ENCODE measurements at regions not wholly inside any gene's neighbourhood (a gene's known extent, or its start where the extent isn't known, plus 50 kb on each side); places are given as distances from the start of the nearest gene placed in this dataset.

GRCh38 chrX:125826774-125827451, 339.2 kb downstream of the DCAF12L2 start:
- Histone ChIP-seq H3K4me3 (ENCODE audit: low read length) (no peak overlapping the region), H3K27ac (ENCODE audit: low read length) (no peak overlapping the region), H3K36me3 (ENCODE audit: insufficient read depth, low read depth, low read length) (no peaks in the 10 kb centered on the region), H3K4me1 (ENCODE audit: insufficient read depth, low read length) (no peaks in the 10 kb centered on the region), H3K9me3 (ENCODE audit: insufficient read depth, low read depth, low read length) (no peaks in the 10 kb centered on the region), H3K9ac (ENCODE audit: low read depth, low read length) (no peak overlapping the region), H3K27me3 (ENCODE audit: insufficient read depth, low read length) (no peaks in the 10 kb centered on the region)

GRCh38 chrX:125846271-125846670, 319.8 kb downstream of the DCAF12L2 start:
- Histone ChIP-seq H3K36me3 (ENCODE audit: insufficient read depth, low read depth, low read length) (no peaks in the 10 kb centered on the region), H3K27me3 (ENCODE audit: insufficient read depth, low read length) (no peaks in the 10 kb centered on the region), H3K27ac (ENCODE audit: low read length) (no peak overlapping the region), H3K9me3 (ENCODE audit: insufficient read depth, low read depth, low read length) (no peaks in the 10 kb centered on the region), H3K4me3 (ENCODE audit: low read length) (no peak overlapping the region), H3K4me1 (ENCODE audit: insufficient read depth, low read length) (no peaks in the 10 kb centered on the region), H3K9ac (ENCODE audit: low read depth, low read length) (no peak overlapping the region)

- Histone ChIP-seq H3K36me3 (ENCODE audit: insufficient read depth, low read depth, low read length) (no peaks in the 10 kb centered on the region), H3K9me3 (ENCODE audit: insufficient read depth, low read depth, low read length) (no peaks in the 10 kb centered on the region), H3K4me1 (ENCODE audit: insufficient read depth, low read length) (no peaks in the 10 kb centered on the region), H3K27ac (ENCODE audit: low read length) (no peak overlapping the region), H3K27me3 (ENCODE audit: insufficient read depth, low read length) (no peaks in the 10 kb centered on the region), H3K9ac (ENCODE audit: low read depth, low read length) (no peak overlapping the region), H3K4me3 (ENCODE audit: low read length) (no peak overlapping the region)
These were observed 315.4 kb downstream of the DCAF12L2 start for GRCh38 chrX:125850693-125851092.

- Histone ChIP-seq H3K9ac (ENCODE audit: low read depth, low read length) (no peak overlapping the region), H3K27ac (ENCODE audit: low read length) (no peak overlapping the region), H3K4me1 (ENCODE audit: insufficient read depth, low read length) (no peaks in the 10 kb centered on the region), H3K9me3 (ENCODE audit: insufficient read depth, low read depth, low read length) (peaks cover 8% of the 10 kb centered on the region; the same call in 1 of the 2 replicates), H3K4me3 (ENCODE audit: low read length) (no peak overlapping the region), H3K27me3 (ENCODE audit: insufficient read depth, low read length) (no peaks in the 10 kb centered on the region), H3K36me3 (ENCODE audit: insufficient read depth, low read depth, low read length) (no peaks in the 10 kb centered on the region)
These were observed 282.9 kb downstream of the DCAF12L2 start for GRCh38 chrX:125883169-125883568.

- Histone ChIP-seq H3K27ac (ENCODE audit: low read length) (no peak overlapping the region), H3K27me3 (ENCODE audit: insufficient read depth, low read length) (no peaks in the 10 kb centered on the region), H3K9ac (ENCODE audit: low read depth, low read length) (no peak overlapping the region), H3K36me3 (ENCODE audit: insufficient read depth, low read depth, low read length) (no peaks in the 10 kb centered on the region), H3K4me1 (ENCODE audit: insufficient read depth, low read length) (no peaks in the 10 kb centered on the region), H3K9me3 (ENCODE audit: insufficient read depth, low read depth, low read length) (no peaks in the 10 kb centered on the region), H3K4me3 (ENCODE audit: low read length) (no peak overlapping the region)
These were observed 271.1 kb downstream of the DCAF12L2 start for GRCh38 chrX:125894947-125895346.

GRCh38 chrX:125895518-125895917, 270.6 kb downstream of the DCAF12L2 start:
- no peak overlapping the region for H3K9ac ChIP-seq (ENCODE audit: low read depth, low read length)
- H3K36me3 ChIP-seq (ENCODE audit: insufficient read depth, low read depth, low read length), result no peaks in the 10 kb centered on the region
- no peaks in the 10 kb centered on the region for H3K27me3 ChIP-seq (ENCODE audit: insufficient read depth, low read length)
- H3K4me1 ChIP-seq (ENCODE audit: insufficient read depth, low read length), result no peaks in the 10 kb centered on the region
- no peak overlapping the region for H3K27ac ChIP-seq (ENCODE audit: low read length)
- H3K9me3 ChIP-seq (ENCODE audit: insufficient read depth, low read depth, low read length), result no peaks in the 10 kb centered on the region
- H3K4me3 ChIP-seq (ENCODE audit: low read length), result no peak overlapping the region

GRCh38 chrX:125926295-125926694, 239.8 kb downstream of the DCAF12L2 start:
- Histone ChIP-seq H3K27ac (ENCODE audit: low read length) (no peak overlapping the region), H3K36me3 (ENCODE audit: insufficient read depth, low read depth, low read length) (no peaks in the 10 kb centered on the region), H3K27me3 (ENCODE audit: insufficient read depth, low read length) (no peaks in the 10 kb centered on the region), H3K4me3 (ENCODE audit: low read length) (no peak overlapping the region), H3K9ac (ENCODE audit: low read depth, low read length) (no peak overlapping the region), H3K9me3 (ENCODE audit: insufficient read depth, low read depth, low read length) (no peaks in the 10 kb centered on the region), H3K4me1 (ENCODE audit: insufficient read depth, low read length) (no peaks in the 10 kb centered on the region)

GRCh38 chrX:125940985-125941384, 225.1 kb downstream of the DCAF12L2 start:
- Histone ChIP-seq H3K9me3 (ENCODE audit: insufficient read depth, low read depth, low read length) (peaks cover 9% of the 10 kb centered on the region), H3K9ac (ENCODE audit: low read depth, low read length) (no peak overlapping the region), H3K27me3 (ENCODE audit: insufficient read depth, low read length) (no peaks in the 10 kb centered on the region)

GRCh38 chrX:125947501-125947900, 218.6 kb downstream of the DCAF12L2 start:
- Histone ChIP-seq H3K9me3 (ENCODE audit: insufficient read depth, low read depth, low read length) (no peaks in the 10 kb centered on the region), H3K4me3 (ENCODE audit: low read length) (no peak overlapping the region), H3K27ac (ENCODE audit: low read length) (no peak overlapping the region), H3K27me3 (ENCODE audit: insufficient read depth, low read length) (no peaks in the 10 kb centered on the region), H3K9ac (ENCODE audit: low read depth, low read length) (no peak overlapping the region), H3K36me3 (ENCODE audit: insufficient read depth, low read depth, low read length) (no peaks in the 10 kb centered on the region), H3K4me1 (ENCODE audit: insufficient read depth, low read length) (no peaks in the 10 kb centered on the region)

More at GRCh38 chrX:125940985-125941384, 225.1 kb downstream of the DCAF12L2 start:
- H3K4me3 ChIP-seq (ENCODE audit: low read length), result no peak overlapping the region
- H3K4me1 ChIP-seq (ENCODE audit: insufficient read depth, low read length), result no peaks in the 10 kb centered on the region
- no peaks in the 10 kb centered on the region for H3K36me3 ChIP-seq (ENCODE audit: insufficient read depth, low read depth, low read length)
- no peak overlapping the region for H3K27ac ChIP-seq (ENCODE audit: low read length)

- Histone ChIP-seq H3K36me3 (ENCODE audit: insufficient read depth, low read depth, low read length) (no peaks in the 10 kb centered on the region), H3K9ac (ENCODE audit: low read depth, low read length) (no peak overlapping the region), H3K9me3 (ENCODE audit: insufficient read depth, low read depth, low read length) (no peaks in the 10 kb centered on the region), H3K27me3 (ENCODE audit: insufficient read depth, low read length) (no peaks in the 10 kb centered on the region), H3K27ac (ENCODE audit: low read length) (no peak overlapping the region), H3K4me3 (ENCODE audit: low read length) (no peak overlapping the region), H3K4me1 (ENCODE audit: insufficient read depth, low read length) (no peaks in the 10 kb centered on the region)
These were observed 213.1 kb downstream of the DCAF12L2 start for GRCh38 chrX:125952973-125953372.

- H3K27me3 ChIP-seq (ENCODE audit: insufficient read depth, low read length), result no peaks in the 10 kb centered on the region
- H3K4me3 ChIP-seq (ENCODE audit: low read length), result no peak overlapping the region
- H3K9me3 ChIP-seq (ENCODE audit: insufficient read depth, low read depth, low read length), result no peaks in the 10 kb centered on the region
- no peaks in the 10 kb centered on the region for H3K4me1 ChIP-seq (ENCODE audit: insufficient read depth, low read length)
- H3K9ac ChIP-seq (ENCODE audit: low read depth, low read length), result no peak overlapping the region
- no peak overlapping the region for H3K27ac ChIP-seq (ENCODE audit: low read length)
- H3K36me3 ChIP-seq (ENCODE audit: insufficient read depth, low read depth, low read length), result no peaks in the 10 kb centered on the region
These were observed 212.3 kb downstream of the DCAF12L2 start for GRCh38 chrX:125953814-125954213.

GRCh38 chrX:125954236-125954635, 211.9 kb downstream of the DCAF12L2 start:
- Histone ChIP-seq H3K4me3 (ENCODE audit: low read length) (no peak overlapping the region), H3K27me3 (ENCODE audit: insufficient read depth, low read length) (no peaks in the 10 kb centered on the region)

More at GRCh38 chrX:125954236-125954635, 211.9 kb downstream of the DCAF12L2 start:
- Histone ChIP-seq H3K9me3 (ENCODE audit: insufficient read depth, low read depth, low read length) (no peaks in the 10 kb centered on the region), H3K36me3 (ENCODE audit: insufficient read depth, low read depth, low read length) (no peaks in the 10 kb centered on the region), H3K9ac (ENCODE audit: low read depth, low read length) (no peak overlapping the region), H3K4me1 (ENCODE audit: insufficient read depth, low read length) (no peaks in the 10 kb centered on the region), H3K27ac (ENCODE audit: low read length) (no peak overlapping the region)
